ENCODE measurements at regions not wholly inside any gene's neighbourhood (a gene's known extent, or its start where the extent isn't known, plus 50 kb on each side); places are given as distances from the start of the nearest gene placed in this dataset.

- Histone ChIP-seq H3K4me1 (ENCODE audit: control insufficient read depth in 1 of 2, insufficient read depth in 2 of 2, low read length in 2 of 2) (no peaks in the 10 kb centered on the region), H3K4me3 (ENCODE audit: low read length in 2 of 2) (no peak overlapping the region), H3K9me3 (ENCODE audit: control insufficient read depth, low read length) (no peaks in the 10 kb centered on the region), H3K36me3 (ENCODE audit: control insufficient read depth in 1 of 2, insufficient read depth in 2 of 2, low read length in 1 of 2) (no peaks in the 10 kb centered on the region), H3K27ac (ENCODE audit: low read depth in 1 of 2, low read length in 2 of 2) (no peak overlapping the region), H3K27me3 (ENCODE audit: control insufficient read depth in 1 of 2, insufficient read depth in 2 of 2, low read length in 1 of 2) (no peaks in the 10 kb centered on the region)
- DNase-seq (no peak), ATAC-seq (ENCODE audit: low FRiP score) (no peak)
- 50 to 67% methylated on average over 7 of the region's 7 CpGs for WGBS, 2 donors
- intact Hi-C loops (cut with DNase I): no loop called here
Observed at GRCh38 chr3:164608554-164609276, 469.6 kb downstream of the SI start.

GRCh38 chr3:164604687-164605086 lies 473.6 kb downstream of the SI start:
- Histone ChIP-seq H3K4me3 (ENCODE audit: low read length in 2 of 2) (no peak overlapping the region), H3K4me1 (ENCODE audit: control insufficient read depth in 1 of 2, insufficient read depth in 2 of 2, low read length in 2 of 2) (no peaks in the 10 kb centered on the region), H3K9me3 (ENCODE audit: control insufficient read depth, low read length) (no peaks in the 10 kb centered on the region), H3K27ac (ENCODE audit: low read depth in 1 of 2, low read length in 2 of 2) (no peak overlapping the region), H3K36me3 (ENCODE audit: control insufficient read depth in 1 of 2, insufficient read depth in 2 of 2, low read length in 1 of 2) (no peaks in the 10 kb centered on the region), H3K27me3 (ENCODE audit: control insufficient read depth in 1 of 2, insufficient read depth in 2 of 2, low read length in 1 of 2) (no peaks in the 10 kb centered on the region)
- DNase-seq (no peak), ATAC-seq (ENCODE audit: low FRiP score) (no peak)
- intact Hi-C loops (cut with DNase I): no loop called here
- WGBS, 2 donors: 23 to 36% methylated on average over 4 of the region's 4 CpGs

GRCh38 chr3:164577667-164578210 lies 500.6 kb downstream of the SI start:
- ATAC-seq (ENCODE audit: low FRiP score) (no peak), DNase-seq (no peak)
- Histone ChIP-seq H3K36me3 (ENCODE audit: control insufficient read depth in 1 of 2, insufficient read depth in 2 of 2, low read length in 1 of 2) (no peaks in the 10 kb centered on the region), H3K27ac (ENCODE audit: low read depth in 1 of 2, low read length in 2 of 2) (no peak overlapping the region), H3K9me3 (ENCODE audit: control insufficient read depth, low read length) (no peaks in the 10 kb centered on the region), H3K4me1 (ENCODE audit: control insufficient read depth in 1 of 2, insufficient read depth in 2 of 2, low read length in 2 of 2) (no peaks in the 10 kb centered on the region), H3K4me3 (ENCODE audit: low read length in 2 of 2) (no peak overlapping the region), H3K27me3 (ENCODE audit: control insufficient read depth in 1 of 2, insufficient read depth in 2 of 2, low read length in 1 of 2) (no peaks in the 10 kb centered on the region)
- intact Hi-C loops (cut with DNase I): no loop called here
- WGBS, 2 donors: 95% methylated on average over 2 of the region's 2 CpGs

- Histone ChIP-seq H3K4me3 (ENCODE audit: low read length in 2 of 2) (no peak overlapping the region), H3K4me1 (ENCODE audit: control insufficient read depth in 1 of 2, insufficient read depth in 2 of 2, low read length in 2 of 2) (no peaks in the 10 kb centered on the region), H3K27me3 (ENCODE audit: control insufficient read depth in 1 of 2, insufficient read depth in 2 of 2, low read length in 1 of 2) (no peaks in the 10 kb centered on the region), H3K9me3 (ENCODE audit: control insufficient read depth, low read length) (no peaks in the 10 kb centered on the region), H3K36me3 (ENCODE audit: control insufficient read depth in 1 of 2, insufficient read depth in 2 of 2, low read length in 1 of 2) (no peaks in the 10 kb centered on the region), H3K27ac (ENCODE audit: low read depth in 1 of 2, low read length in 2 of 2) (no peak overlapping the region)
- ATAC-seq (ENCODE audit: low FRiP score) (no peak), DNase-seq (no peak)
- WGBS, 2 donors: 84 to 89% methylated on average over 4 of the region's 4 CpGs
- intact Hi-C loops (cut with DNase I): no loop called here
Observed at GRCh38 chr3:164572436-164572835, 505.9 kb downstream of the SI start.

- ATAC-seq (ENCODE audit: low FRiP score) (no peak), DNase-seq (no peak)
- Histone ChIP-seq H3K27ac (ENCODE audit: low read depth in 1 of 2, low read length in 2 of 2) (no peak overlapping the region), H3K4me3 (ENCODE audit: low read length in 2 of 2) (no peak overlapping the region), H3K4me1 (ENCODE audit: control insufficient read depth in 1 of 2, insufficient read depth in 2 of 2, low read length in 2 of 2) (no peaks in the 10 kb centered on the region), H3K27me3 (ENCODE audit: control insufficient read depth in 1 of 2, insufficient read depth in 2 of 2, low read length in 1 of 2) (no peaks in the 10 kb centered on the region), H3K36me3 (ENCODE audit: control insufficient read depth in 1 of 2, insufficient read depth in 2 of 2, low read length in 1 of 2) (no peaks in the 10 kb centered on the region), H3K9me3 (ENCODE audit: control insufficient read depth, low read length) (no peaks in the 10 kb centered on the region)
- intact Hi-C loops (cut with DNase I): no loop called here
Observed at GRCh38 chr3:164550857-164551256, 527.4 kb downstream of the SI start.

GRCh38 chr3:164539215-164539614 lies 539.1 kb downstream of the SI start:
- Histone ChIP-seq H3K9me3 (ENCODE audit: control insufficient read depth, low read length) (peaks cover 1% of the 10 kb centered on the region), H3K4me3 (ENCODE audit: low read length in 2 of 2) (no peak overlapping the region), H3K4me1 (ENCODE audit: control insufficient read depth in 1 of 2, insufficient read depth in 2 of 2, low read length in 2 of 2) (no peaks in the 10 kb centered on the region), H3K27ac (ENCODE audit: low read depth in 1 of 2, low read length in 2 of 2) (no peak overlapping the region), H3K36me3 (ENCODE audit: control insufficient read depth in 1 of 2, insufficient read depth in 2 of 2, low read length in 1 of 2) (no peaks in the 10 kb centered on the region), H3K27me3 (ENCODE audit: control insufficient read depth in 1 of 2, insufficient read depth in 2 of 2, low read length in 1 of 2) (no peaks in the 10 kb centered on the region)
- intact Hi-C loops (cut with DNase I): no loop called here
- WGBS, 2 donors: 55 to 61% methylated on average over 2 of the region's 2 CpGs
- DNase-seq (no peak), ATAC-seq (ENCODE audit: low FRiP score) (no peak)

GRCh38 chr3:164537485-164537884 lies 540.8 kb downstream of the SI start:
- ATAC-seq (ENCODE audit: low FRiP score) (no peak), DNase-seq (no peak)
- Histone ChIP-seq H3K36me3 (ENCODE audit: control insufficient read depth in 1 of 2, insufficient read depth in 2 of 2, low read length in 1 of 2) (no peaks in the 10 kb centered on the region), H3K27ac (ENCODE audit: low read depth in 1 of 2, low read length in 2 of 2) (no peak overlapping the region), H3K4me1 (ENCODE audit: control insufficient read depth in 1 of 2, insufficient read depth in 2 of 2, low read length in 2 of 2) (no peaks in the 10 kb centered on the region), H3K4me3 (ENCODE audit: low read length in 2 of 2) (no peak overlapping the region), H3K27me3 (ENCODE audit: control insufficient read depth in 1 of 2, insufficient read depth in 2 of 2, low read length in 1 of 2) (no peaks in the 10 kb centered on the region), H3K9me3 (ENCODE audit: control insufficient read depth, low read length) (peaks cover 1% of the 10 kb centered on the region)
- intact Hi-C loops (cut with DNase I): no loop called here

- Histone ChIP-seq H3K27me3 (ENCODE audit: control insufficient read depth in 1 of 2, insufficient read depth in 2 of 2, low read length in 1 of 2) (no peaks in the 10 kb centered on the region), H3K4me1 (ENCODE audit: control insufficient read depth in 1 of 2, insufficient read depth in 2 of 2, low read length in 2 of 2) (no peaks in the 10 kb centered on the region), H3K9me3 (ENCODE audit: control insufficient read depth, low read length) (no peaks in the 10 kb centered on the region), H3K4me3 (ENCODE audit: low read length in 2 of 2) (no peak overlapping the region), H3K27ac (ENCODE audit: low read depth in 1 of 2, low read length in 2 of 2) (no peak overlapping the region), H3K36me3 (ENCODE audit: control insufficient read depth in 1 of 2, insufficient read depth in 2 of 2, low read length in 1 of 2) (no peaks in the 10 kb centered on the region)
- no peak for DNase-seq
- intact Hi-C loops (cut with DNase I): no loop called here
- WGBS, 2 donors: 89% methylated on average over 3 of the region's 3 CpGs
- no peak for ATAC-seq (ENCODE audit: low FRiP score)
Observed at GRCh38 chr3:164533275-164533674, 545.0 kb downstream of the SI start.

- DNase-seq: no peak
- no peaks in the 10 kb centered on the region for H3K9me3 ChIP-seq (ENCODE audit: control insufficient read depth, low read length)
- intact Hi-C loops (cut with DNase I): no loop called here
- H3K4me3 ChIP-seq (ENCODE audit: low read length in 2 of 2): no peak overlapping the region
- no peaks in the 10 kb centered on the region for H3K36me3 ChIP-seq (ENCODE audit: control insufficient read depth in 1 of 2, insufficient read depth in 2 of 2, low read length in 1 of 2)
- no peak for ATAC-seq (ENCODE audit: low FRiP score)
- 78 to 89% methylated on average over 2 of the region's 2 CpGs for WGBS, 2 donors
- no peak overlapping the region for H3K27ac ChIP-seq (ENCODE audit: low read depth in 1 of 2, low read length in 2 of 2)
- H3K4me1 ChIP-seq (ENCODE audit: control insufficient read depth in 1 of 2, insufficient read depth in 2 of 2, low read length in 2 of 2): no peaks in the 10 kb centered on the region
- H3K27me3 ChIP-seq (ENCODE audit: control insufficient read depth in 1 of 2, insufficient read depth in 2 of 2, low read length in 1 of 2): no peaks in the 10 kb centered on the region
Observed at GRCh38 chr3:164526250-164526649, 552.0 kb downstream of the SI start.

Data from aorta (tissue), 5 donors.